ENCODE measurements at regions not wholly inside any gene's neighbourhood (a gene's known extent, or its start where the extent isn't known, plus 50 kb on each side); places are given as distances from the start of the nearest gene placed in this dataset.

DNA sequence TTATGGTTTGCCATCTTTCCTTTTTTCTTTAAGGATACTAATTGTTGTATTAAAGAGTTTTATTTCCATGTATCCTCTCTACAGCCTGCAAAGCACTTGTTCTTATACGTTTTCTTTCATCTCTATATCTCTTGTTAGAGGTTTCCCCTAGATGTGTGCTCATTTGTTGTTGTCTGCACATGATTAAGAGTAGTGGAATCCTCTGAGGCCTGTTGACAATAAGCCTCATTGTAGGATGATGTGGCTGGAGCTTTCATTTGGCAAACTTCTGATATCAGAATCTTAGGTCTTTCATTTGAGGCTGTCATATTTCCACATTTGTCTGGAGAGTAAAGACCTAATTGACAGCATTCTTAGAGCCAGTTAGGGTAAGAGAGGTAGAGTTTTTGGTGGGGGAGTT, 506.0 kb downstream of the DIPK2A start:
- TF ChIP-seq CTCF (IDR thresholded peaks at IDR 0.05; ENCODE audit: insufficient read depth, low read depth, low read length) (no peak), EZH2 (IDR thresholded peaks at IDR 0.05; ENCODE audit: insufficient read depth, low read length) (no peak)

Measured in astrocyte (in vitro differentiated cells and primary cell).